Esophagus muscularis mucosa (tissue), 3 donors: ENCODE measurements at regions not wholly inside any gene's neighbourhood (a gene's known extent, or its start where the extent isn't known, plus 50 kb on each side); places are given as distances from the start of the nearest gene placed in this dataset.

Experiments
- CTCF ChIP-seq, 3 experiments: fragments of 200-600 bp in 2 of 3; fragments of 450-650 bp in 1 of 3; sonication (generic) in 2 of 3; IDR thresholded peaks; one replicate each; pipeline ENCODE4 v1.5.1; 2017 to 2019; ENCODE audit warnings: antibody characterized with exemption in 3 of 3, mild to moderate bottlenecking in 2 of 3, moderate library complexity in 1 of 3
- POLR2A ChIP-seq: fragments of 450-650 bp; IDR thresholded peaks from one replicate; pipeline ENCODE4 v1.6.1; 2017; ENCODE audit warnings: antibody characterized with exemption, moderate library complexity, mild to moderate bottlenecking, low read depth
- POLR2AphosphoS5 ChIP-seq, 2 donors: sonication (generic); formaldehyde crosslinking; IDR thresholded peaks; one replicate each; pipeline ENCODE4 v1.6.1; 2017; ENCODE audit warnings: antibody characterized with exemption in 2 of 2

GRCh38 chr9:16230731-16231130 is 639.7 kb downstream of the BNC2 start:
- TF ChIP-seq POLR2AphosphoS5 (IDR thresholded peaks at IDR 0.05) = no peak
- no peak for TF ChIP-seq CTCF (IDR thresholded peaks at IDR 0.05)
- no peak for TF ChIP-seq POLR2A
